ENCODE measurements at regions not wholly inside any gene's neighbourhood (a gene's known extent, or its start where the extent isn't known, plus 50 kb on each side); places are given as distances from the start of the nearest gene placed in this dataset.

- no peaks in the 10 kb centered on the region for H4K20me1 ChIP-seq (replicated peaks; ENCODE audit: control insufficient read depth, extremely low read depth, insufficient read depth, low read length)
- ChIA-PET POLR2A (no interaction called here), CTCF (no interaction called here)
- no peaks in the 10 kb centered on the region for H3K9me3 ChIP-seq (replicated peaks; ENCODE audit: control insufficient read depth, insufficient read depth, low read length)
- intact Hi-C loops (cut with micrococcal nuclease), result no loop called here
- H3K27ac ChIP-seq (ENCODE audit: insufficient read depth, low read depth, low read length), result no peak overlapping the region
- H3K36me3 ChIP-seq (ENCODE audit: control insufficient read depth in 2 of 2, extremely low read depth in 1 of 2, insufficient read depth in 2 of 2, low read length in 2 of 2), result no peaks in the 10 kb centered on the region
- no peaks in the 10 kb centered on the region for H3K27me3 ChIP-seq (ENCODE audit: control insufficient read depth in 2 of 2, insufficient read depth in 2 of 2, low read length in 2 of 2)
- no peak overlapping the region for H3K4me2 ChIP-seq (ENCODE audit: insufficient read depth, low read length)
- TF ChIP-seq MAX (IDR thresholded peaks at IDR 0.05; ENCODE audit: insufficient read depth, insufficient read length) (no peak), FOS (IDR thresholded peaks at IDR 0.05; ENCODE audit: borderline replicate concordance, insufficient read depth, low read length) (peak; percentile 27)
- no peak overlapping the region for H3K9ac ChIP-seq (replicated peaks; ENCODE audit: extremely low read depth, insufficient read depth, low read length)
- H3K9me1 ChIP-seq (replicated peaks; ENCODE audit: control insufficient read depth, extremely low read depth, insufficient read depth, low read length), result no peaks in the 10 kb centered on the region
- H3K79me2 ChIP-seq (ENCODE audit: control insufficient read depth, insufficient read depth, low read length), result no peaks in the 10 kb centered on the region
- peak; percentile 15 for DNase-seq (ENCODE audit: low read depth, low spot score)
- no peak for FAIRE-seq
- dilution Hi-C loops (cut with MboI; ENCODE audit: extremely low pct_ligation_motif_present, low sequenced_read_pairs), result no loop called here
- no TSS peak for BruUV-seq (replicated peaks)
- H3K4me1 ChIP-seq (ENCODE audit: control insufficient read depth, extremely low read depth, insufficient read depth, low read length), result peaks cover 8% of the 10 kb centered on the region
- peak overlapping the region; percentile 7 for H2AFZ ChIP-seq (ENCODE audit: low read depth, low read length)
- H3K4me3 ChIP-seq (replicated peaks in 1 of 3; ENCODE audit: insufficient read depth in 1 of 3, low read depth in 1 of 3, low read length in 3 of 3), result no peak overlapping the region
Measured at GRCh38 chr12:87809916-87810315, 219.3 kb downstream of the C12orf50 start.

GRCh38 chr12:87807086-87807485, 222.1 kb downstream of the C12orf50 start:
- FAIRE-seq (no peak), DNase-seq (ENCODE audit: low read depth, low spot score) (no peak)
- H4K20me1 ChIP-seq (replicated peaks; ENCODE audit: control insufficient read depth, extremely low read depth, insufficient read depth, low read length), result no peaks in the 10 kb centered on the region
- H3K4me3 ChIP-seq (replicated peaks in 1 of 3; ENCODE audit: insufficient read depth in 1 of 3, low read depth in 1 of 3, low read length in 3 of 3), result no peak overlapping the region
- no peak overlapping the region for H3K9ac ChIP-seq (replicated peaks; ENCODE audit: extremely low read depth, insufficient read depth, low read length)
- H3K27ac ChIP-seq (ENCODE audit: insufficient read depth, low read depth, low read length), result no peak overlapping the region
- no peaks in the 10 kb centered on the region for H3K9me1 ChIP-seq (replicated peaks; ENCODE audit: control insufficient read depth, extremely low read depth, insufficient read depth, low read length)
- intact Hi-C loops (cut with micrococcal nuclease), result no loop called here
- no peak overlapping the region for H3K4me2 ChIP-seq (ENCODE audit: insufficient read depth, low read length)
- no peak overlapping the region for H2AFZ ChIP-seq (ENCODE audit: low read depth, low read length)
- dilution Hi-C loops (cut with MboI; ENCODE audit: extremely low pct_ligation_motif_present, low sequenced_read_pairs), result no loop called here
- ChIA-PET POLR2A (no interaction called here), CTCF (no interaction called here)
- no TSS peak for BruUV-seq (replicated peaks)
- no peaks in the 10 kb centered on the region for H3K36me3 ChIP-seq (ENCODE audit: control insufficient read depth in 2 of 2, extremely low read depth in 1 of 2, insufficient read depth in 2 of 2, low read length in 2 of 2)
- H3K4me1 ChIP-seq (ENCODE audit: control insufficient read depth, extremely low read depth, insufficient read depth, low read length), result peaks cover 8% of the 10 kb centered on the region
- TF ChIP-seq POLR2AphosphoS5 (IDR thresholded peaks at IDR 0.05; ENCODE audit: insufficient read depth, low read depth, low read length) (no peak), CTCF (IDR thresholded peaks at IDR 0.05; ENCODE audit: extremely low read depth in 1 of 2, insufficient read depth in 1 of 2, low read depth in 1 of 2, low read length in 2 of 2) (no peak), GATA2 (IDR thresholded peaks at IDR 0.05; ENCODE audit: insufficient read depth, insufficient read length, low read depth, low read length) (no peak), EZH2 (IDR thresholded peaks at IDR 0.05; ENCODE audit: borderline replicate concordance, low read depth, low read length, severe bottlenecking) (no peak), JUN (IDR thresholded peaks at IDR 0.05; ENCODE audit: borderline replicate concordance, insufficient read depth, insufficient read length, low read depth) (no peak), POLR2A (IDR thresholded peaks at IDR 0.05; ENCODE audit: low read depth, low read length) (no peak), MYC (IDR thresholded peaks at IDR 0.05; ENCODE audit: low read depth, low read length) (no peak), FOS (IDR thresholded peaks at IDR 0.05; ENCODE audit: borderline replicate concordance, insufficient read depth, low read length) (no peak), MAX (IDR thresholded peaks at IDR 0.05; ENCODE audit: insufficient read depth, insufficient read length) (no peak)
- H3K27me3 ChIP-seq (ENCODE audit: control insufficient read depth in 2 of 2, insufficient read depth in 2 of 2, low read length in 2 of 2), result no peaks in the 10 kb centered on the region
- no peaks in the 10 kb centered on the region for H3K79me2 ChIP-seq (ENCODE audit: control insufficient read depth, insufficient read depth, low read length)
- no peaks in the 10 kb centered on the region for H3K9me3 ChIP-seq (replicated peaks; ENCODE audit: control insufficient read depth, insufficient read depth, low read length)

Data from endothelial cell of umbilical vein (primary cell).